ENCODE measurements at regions not wholly inside any gene's neighbourhood (a gene's known extent, or its start where the extent isn't known, plus 50 kb on each side); places are given as distances from the start of the nearest gene placed in this dataset.

DNA sequence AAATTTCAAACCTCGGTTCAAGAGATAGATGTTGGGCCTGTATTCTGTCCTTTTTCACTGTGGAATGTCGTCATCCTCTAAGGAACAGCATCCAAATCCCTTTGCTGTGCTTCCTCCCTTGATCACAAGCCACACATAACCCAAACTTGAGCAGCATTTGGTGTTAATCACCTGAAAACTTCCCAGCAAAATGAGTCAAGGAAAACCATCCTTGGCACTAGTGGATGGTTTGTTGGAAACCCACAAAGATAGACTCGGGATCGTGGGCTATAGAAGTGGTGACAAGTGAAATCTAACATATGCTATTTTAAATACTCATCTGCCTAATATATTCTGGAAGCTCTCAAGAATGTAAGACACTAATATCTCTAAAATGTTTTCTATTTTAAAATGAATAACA is 459.1 kb downstream of the SETD4 start:
- H3K4me1 ChIP-seq (ENCODE audit: low read length) = no peaks in the 10 kb centered on the region
- no peaks in the 10 kb centered on the region for H3K36me3 ChIP-seq (replicated peaks; ENCODE audit: insufficient read depth, low read length)
- H3K4me3 ChIP-seq (ENCODE audit: low read length) = no peak overlapping the region
- no peaks in the 10 kb centered on the region for H3F3A ChIP-seq (ENCODE audit: insufficient read depth, low read length)
- H3K79me2 ChIP-seq (ENCODE audit: low read length) = no peaks in the 10 kb centered on the region
- no peaks in the 10 kb centered on the region for H3K9me3 ChIP-seq (replicated peaks; ENCODE audit: insufficient read depth, low read length)
- H3K9me2 ChIP-seq (replicated peaks; ENCODE audit: insufficient read depth, low read length) = no peaks in the 10 kb centered on the region
- H3K27ac ChIP-seq (ENCODE audit: low read length) = no peak overlapping the region
- no peak for TF ChIP-seq EZH2phosphoT487 (IDR thresholded peaks at IDR 0.05; ENCODE audit: low read length)
- TF ChIP-seq EZH2 (optimal IDR thresholded peaks at IDR 0.05; ENCODE audit: low read depth, low read length) = no peak
- TF ChIP-seq, protein P1, sequence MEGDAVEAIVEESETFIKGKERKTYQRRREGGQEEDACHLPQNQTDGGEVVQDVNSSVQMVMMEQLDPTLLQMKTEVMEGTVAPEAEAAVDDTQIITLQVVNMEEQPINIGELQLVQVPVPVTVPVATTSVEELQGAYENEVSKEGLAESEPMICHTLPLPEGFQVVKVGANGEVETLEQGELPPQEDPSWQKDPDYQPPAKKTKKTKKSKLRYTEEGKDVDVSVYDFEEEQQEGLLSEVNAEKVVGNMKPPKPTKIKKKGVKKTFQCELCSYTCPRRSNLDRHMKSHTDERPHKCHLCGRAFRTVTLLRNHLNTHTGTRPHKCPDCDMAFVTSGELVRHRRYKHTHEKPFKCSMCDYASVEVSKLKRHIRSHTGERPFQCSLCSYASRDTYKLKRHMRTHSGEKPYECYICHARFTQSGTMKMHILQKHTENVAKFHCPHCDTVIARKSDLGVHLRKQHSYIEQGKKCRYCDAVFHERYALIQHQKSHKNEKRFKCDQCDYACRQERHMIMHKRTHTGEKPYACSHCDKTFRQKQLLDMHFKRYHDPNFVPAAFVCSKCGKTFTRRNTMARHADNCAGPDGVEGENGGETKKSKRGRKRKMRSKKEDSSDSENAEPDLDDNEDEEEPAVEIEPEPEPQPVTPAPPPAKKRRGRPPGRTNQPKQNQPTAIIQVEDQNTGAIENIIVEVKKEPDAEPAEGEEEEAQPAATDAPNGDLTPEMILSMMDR (IDR thresholded peaks at IDR 0.05; ENCODE audit: low read length) = no peak
- no peaks in the 10 kb centered on the region for H3K27me3 ChIP-seq (replicated peaks; ENCODE audit: insufficient read depth, low read length)
- H4K20me1 ChIP-seq (ENCODE audit: insufficient read depth, low read length) = no peaks in the 10 kb centered on the region
- no peak overlapping the region for H2AFZ ChIP-seq (ENCODE audit: low read length)
- H3K4me2 ChIP-seq (ENCODE audit: low read depth, low read length) = no peak overlapping the region
- DNase-seq = no peak
- no peak overlapping the region for H3K9ac ChIP-seq (ENCODE audit: low read length)

DNA sequence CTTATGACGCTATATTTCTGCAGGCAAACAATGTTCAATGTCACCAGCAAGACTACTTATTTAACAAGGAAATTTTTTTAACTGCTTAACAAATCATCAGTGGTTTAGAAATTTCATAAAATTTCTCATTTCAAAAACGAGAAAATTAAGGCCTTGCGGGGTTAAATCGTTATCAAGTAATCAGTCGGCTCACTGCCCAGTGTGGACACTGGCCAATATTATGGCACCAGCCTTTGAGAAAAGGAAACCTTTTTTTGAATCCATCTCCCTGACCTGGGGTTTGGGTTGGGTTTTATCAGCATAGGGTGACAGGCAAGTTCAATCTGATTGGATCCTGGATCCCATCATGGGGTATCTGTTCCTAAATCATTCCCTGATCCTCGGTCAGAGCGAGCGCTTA is 461.2 kb downstream of the SETD4 start:
- H3K27me3 ChIP-seq (replicated peaks; ENCODE audit: insufficient read depth, low read length) = no peaks in the 10 kb centered on the region
- H3K36me3 ChIP-seq (replicated peaks; ENCODE audit: insufficient read depth, low read length) = no peaks in the 10 kb centered on the region
- no peak overlapping the region for H2AFZ ChIP-seq (ENCODE audit: low read length)
- no peak overlapping the region for H3K4me3 ChIP-seq (ENCODE audit: low read length)
- no peaks in the 10 kb centered on the region for H3K9me3 ChIP-seq (replicated peaks; ENCODE audit: insufficient read depth, low read length)
- DNase-seq = no peak
- no peak for TF ChIP-seq EZH2phosphoT487 (IDR thresholded peaks at IDR 0.05; ENCODE audit: low read length)
- TF ChIP-seq EZH2 (optimal IDR thresholded peaks at IDR 0.05; ENCODE audit: low read depth, low read length) = no peak
- TF ChIP-seq, protein P1 (IDR thresholded peaks at IDR 0.05; ENCODE audit: low read length) = no peak
- no peaks in the 10 kb centered on the region for H4K20me1 ChIP-seq (ENCODE audit: insufficient read depth, low read length)
- H3K4me1 ChIP-seq (ENCODE audit: low read length) = no peaks in the 10 kb centered on the region
- H3K27ac ChIP-seq (ENCODE audit: low read length) = no peak overlapping the region
- H3K79me2 ChIP-seq (ENCODE audit: low read length) = no peaks in the 10 kb centered on the region
- no peaks in the 10 kb centered on the region for H3K9me2 ChIP-seq (replicated peaks; ENCODE audit: insufficient read depth, low read length)
- H3K9ac ChIP-seq (ENCODE audit: low read length) = no peak overlapping the region
- H3F3A ChIP-seq (ENCODE audit: insufficient read depth, low read length) = no peaks in the 10 kb centered on the region
- no peak overlapping the region for H3K4me2 ChIP-seq (ENCODE audit: low read depth, low read length)

DNA sequence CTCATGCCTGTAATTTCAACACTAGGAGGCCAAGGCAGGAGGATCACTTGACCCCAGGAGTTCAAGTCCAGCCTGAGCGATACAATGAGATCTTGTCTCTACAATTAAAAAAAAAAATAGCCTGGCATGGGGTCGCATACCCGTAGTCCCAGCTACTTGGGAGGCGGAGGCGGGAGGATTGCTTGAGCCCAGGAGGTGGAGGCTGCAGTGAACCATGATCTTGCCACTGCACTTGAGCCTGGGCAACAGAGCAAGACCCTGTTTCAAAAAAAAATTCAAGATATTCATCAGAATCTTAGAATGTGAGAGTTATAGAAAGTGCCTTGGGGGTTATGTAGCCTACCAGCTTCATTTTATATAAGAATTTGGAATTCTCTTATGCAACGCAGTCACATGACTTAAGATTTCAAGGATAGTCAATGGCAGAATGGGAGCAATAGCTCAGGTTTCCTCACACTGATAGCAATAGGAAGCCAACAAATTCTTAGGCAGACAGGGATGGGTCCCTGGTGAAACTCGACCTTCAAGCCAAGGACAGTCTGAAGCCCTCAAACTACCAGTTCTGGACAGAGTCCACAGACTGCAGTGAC is 462.5 kb downstream of the SETD4 start:
- no peaks in the 10 kb centered on the region for H3K36me3 ChIP-seq (replicated peaks; ENCODE audit: insufficient read depth, low read length)
- H3K9me3 ChIP-seq (replicated peaks; ENCODE audit: insufficient read depth, low read length) = no peaks in the 10 kb centered on the region
- no peaks in the 10 kb centered on the region for H4K20me1 ChIP-seq (ENCODE audit: insufficient read depth, low read length)
- no peak for TF ChIP-seq EZH2phosphoT487 (IDR thresholded peaks at IDR 0.05; ENCODE audit: low read length)
- TF ChIP-seq, protein P1 (IDR thresholded peaks at IDR 0.05; ENCODE audit: low read length) = no peak
- no peak overlapping the region for H3K27ac ChIP-seq (ENCODE audit: low read length)
- H3K9ac ChIP-seq (ENCODE audit: low read length) = no peak overlapping the region
- H2AFZ ChIP-seq (ENCODE audit: low read length) = no peak overlapping the region
- DNase-seq = no peak
- no peaks in the 10 kb centered on the region for H3F3A ChIP-seq (ENCODE audit: insufficient read depth, low read length)
- no peaks in the 10 kb centered on the region for H3K4me1 ChIP-seq (ENCODE audit: low read length)
- no peaks in the 10 kb centered on the region for H3K27me3 ChIP-seq (replicated peaks; ENCODE audit: insufficient read depth, low read length)
- H3K79me2 ChIP-seq (ENCODE audit: low read length) = no peaks in the 10 kb centered on the region
- no peak overlapping the region for H3K4me3 ChIP-seq (ENCODE audit: low read length)
- H3K4me2 ChIP-seq (ENCODE audit: low read depth, low read length) = no peak overlapping the region
- no peaks in the 10 kb centered on the region for H3K9me2 ChIP-seq (replicated peaks; ENCODE audit: insufficient read depth, low read length)
